Astrocyte of the spinal cord (primary cell): ENCODE measurements at regions not wholly inside any gene's neighbourhood (a gene's known extent, or its start where the extent isn't known, plus 50 kb on each side); places are given as distances from the start of the nearest gene placed in this dataset.

Source experiments
- DNase-seq: peaks from one replicate; pipeline ENCODE4 v3.0.0; 2011; ENCODE audit warnings: low read depth, low spot score
- H3K4me3 ChIP-seq: 2 replicates; pipeline ENCODE4 v1.5.1; 2011; ENCODE audit warnings: low read depth, mild to moderate bottlenecking, low read length, moderate library complexity
- CTCF ChIP-seq: IDR thresholded peaks from 2 replicates; pipeline ENCODE4 v1.5.1; 2012; ENCODE audit warnings: low read depth, mild to moderate bottlenecking, low read length, inconsistent platforms
- in situ Hi-C: cut with HindIII; loops from 2 replicates; pipeline ENCODE4 v1.10.0; 2017; ENCODE audit warnings: low sequenced_read_pairs

DNA sequence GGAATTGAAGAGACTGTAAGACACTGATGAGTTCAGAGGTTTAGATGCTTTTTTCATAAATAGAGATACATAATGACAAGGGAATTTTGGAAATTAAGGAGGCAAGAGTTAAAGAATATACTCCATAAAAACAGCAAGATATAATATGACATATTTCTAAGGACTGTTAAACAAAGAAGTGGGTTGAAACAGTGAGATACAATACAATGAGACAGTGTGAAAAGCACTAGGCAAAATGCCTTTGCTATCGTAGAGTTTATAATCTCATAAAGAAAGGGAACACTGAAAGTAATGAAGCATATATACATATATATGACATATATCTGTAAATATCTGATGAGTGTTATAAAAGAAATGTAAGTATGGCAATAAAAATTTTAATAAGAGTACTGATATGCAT is 1496.2 kb downstream of the TECRL start:
- in situ Hi-C loops, result no loop called here
- no peak overlapping the region for H3K4me3 ChIP-seq
- TF ChIP-seq CTCF, result no peak
- no peak for DNase-seq

DNA sequence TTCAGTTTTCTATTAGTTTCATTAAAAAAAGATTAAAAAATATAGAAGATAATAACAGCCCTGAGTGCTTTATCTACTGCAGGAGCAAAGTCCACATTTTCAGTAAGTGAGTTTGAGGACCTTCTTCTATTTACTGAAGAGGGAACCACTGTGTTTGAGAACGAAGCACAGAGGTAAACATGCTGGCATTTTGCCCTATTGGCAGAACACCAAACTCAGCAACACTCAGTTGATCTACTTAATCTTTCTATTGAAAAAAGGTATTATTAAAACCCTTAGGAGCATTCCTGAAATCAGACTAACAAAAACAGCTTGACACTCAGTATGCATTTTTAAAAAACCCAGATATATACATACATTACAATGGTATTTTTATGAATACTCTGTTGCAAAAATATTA is 1496.7 kb downstream of the TECRL start:
- no peak for DNase-seq
- no peak overlapping the region for H3K4me3 ChIP-seq
- no peak for TF ChIP-seq CTCF
- in situ Hi-C loops, result no loop called here

DNA sequence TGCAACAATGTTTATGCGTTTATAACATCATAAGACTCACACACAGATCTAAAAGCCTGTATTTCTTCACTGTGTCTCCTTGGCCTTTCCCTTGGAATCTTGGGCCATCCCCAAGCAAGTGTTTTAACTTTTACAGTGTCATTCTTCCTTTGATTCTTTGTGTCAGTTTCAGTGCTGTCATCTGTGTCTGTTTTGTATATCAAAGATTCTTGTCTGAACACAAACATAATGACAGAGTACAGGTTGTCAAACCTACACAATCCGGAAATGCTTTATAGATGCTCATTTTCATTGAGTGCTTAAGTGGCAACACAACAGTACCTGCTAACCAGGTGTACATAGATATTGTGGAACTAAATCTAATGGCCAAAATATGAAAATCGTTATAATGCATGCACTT is 1500.0 kb downstream of the TECRL start:
- no peak overlapping the region for H3K4me3 ChIP-seq
- TF ChIP-seq CTCF, result no peak
- DNase-seq, result no peak
- in situ Hi-C loops, result no loop called here

DNA sequence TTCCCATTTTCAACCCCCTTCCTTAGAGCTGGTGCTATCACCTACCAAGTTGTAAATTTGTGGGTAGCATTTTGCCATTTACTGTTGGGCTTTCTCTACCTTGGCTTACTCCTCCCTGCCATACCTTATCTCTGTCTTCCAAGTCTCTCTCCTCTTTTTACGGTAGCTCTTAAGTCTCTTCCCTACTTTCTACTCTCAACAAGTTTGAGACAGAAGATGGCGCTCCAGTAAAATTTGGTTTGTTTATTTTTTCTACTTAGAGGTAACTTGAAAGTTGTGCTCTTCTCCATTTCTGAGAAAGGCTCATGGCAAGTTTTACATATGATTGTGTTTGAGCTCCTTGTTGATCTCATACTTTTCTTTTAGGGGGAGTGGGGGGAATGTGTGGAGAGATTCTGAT is 1508.1 kb downstream of the TECRL start:
- DNase-seq, result no peak
- TF ChIP-seq CTCF, result no peak
- no peak overlapping the region for H3K4me3 ChIP-seq
- in situ Hi-C loops, result no loop called here

DNA sequence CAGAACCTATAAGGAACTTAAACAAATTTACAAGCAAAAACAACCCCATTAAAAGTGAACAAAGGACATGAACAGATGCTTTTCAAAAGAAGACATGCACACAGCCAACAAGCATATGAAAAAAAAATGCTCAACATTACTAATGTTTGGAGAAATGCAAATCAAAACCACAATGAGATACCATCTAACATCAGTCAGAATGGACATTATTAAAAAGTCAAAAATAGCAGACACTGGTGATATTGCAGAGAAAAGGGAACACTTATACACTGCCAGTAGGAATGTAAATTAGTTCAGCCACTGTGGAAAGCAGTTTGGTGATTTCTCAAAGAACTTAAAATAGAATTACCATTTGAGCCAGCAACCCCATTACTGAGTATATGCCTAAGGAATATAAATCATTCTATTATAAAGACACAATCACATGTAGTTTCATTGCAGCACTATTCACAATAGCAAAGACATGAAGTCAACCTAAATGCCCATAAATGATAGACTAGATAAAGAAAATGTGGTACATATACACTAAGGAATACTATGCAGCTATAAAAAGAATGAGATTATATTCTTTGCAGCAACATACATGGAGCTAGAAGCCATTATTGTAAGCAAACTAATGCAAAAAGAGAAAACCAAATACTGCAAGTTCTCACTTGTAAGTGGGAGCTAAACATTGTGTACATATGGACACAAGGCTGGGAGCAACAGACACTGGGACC is 1509.4 kb downstream of the TECRL start:
- peak; percentile 5 for DNase-seq
- TF ChIP-seq CTCF, result no peak
- in situ Hi-C loops, result no loop called here

DNA sequence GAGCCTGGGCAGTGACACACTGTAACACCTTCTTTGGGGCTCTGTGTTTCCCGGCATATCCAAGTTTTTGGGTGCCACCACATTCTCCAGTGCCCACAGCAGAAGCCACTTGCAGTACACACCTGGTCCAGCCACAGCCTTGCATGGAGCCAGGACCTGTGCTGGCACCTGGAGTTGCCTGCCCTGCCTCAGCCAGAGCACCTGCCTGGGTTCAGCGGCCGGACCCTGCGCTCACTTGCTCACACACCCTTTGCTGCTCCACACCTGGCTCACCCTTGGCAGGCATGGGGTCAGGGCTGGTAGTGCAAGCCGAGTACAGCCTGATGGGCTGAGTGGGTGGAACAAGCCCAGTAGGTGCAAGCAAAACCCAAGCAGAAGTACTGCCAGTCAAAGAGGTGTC is 1511.1 kb downstream of the TECRL start:
- DNase-seq, result no peak
- in situ Hi-C loops, result no loop called here
- TF ChIP-seq CTCF, result no peak
- H3K4me3 ChIP-seq, result no peak overlapping the region

More for the DNA sequence above, 1509.4 kb downstream of the TECRL start:
- H3K4me3 ChIP-seq, result no peak overlapping the region
